ENCODE measurements at regions not wholly inside any gene's neighbourhood (a gene's known extent, or its start where the extent isn't known, plus 50 kb on each side); places are given as distances from the start of the nearest gene placed in this dataset.

- TF ChIP-seq POLR2A (IDR thresholded peaks at IDR 0.05) = no peak
- no peak for TF ChIP-seq CTCF (IDR thresholded peaks at IDR 0.05 in 4 of 5, conservative IDR thresholded peaks at IDR 0.05 in 1 of 5)
Observed at GRCh38 chr10:78508955-78509748, 475.5 kb downstream of the RPS24 start.

All from gastrocnemius medialis (tissue), 4 donors.